Effector CD4-positive, alpha-beta T cell (primary cell): ENCODE measurements at regions not wholly inside any gene's neighbourhood (a gene's known extent, or its start where the extent isn't known, plus 50 kb on each side); places are given as distances from the start of the nearest gene placed in this dataset.

Source experiments
- DNase-seq: peaks from one replicate; pipeline ENCODE4 v3.0.0-alpha.2; 2020

- DNase-seq, result no peak
Measured at GRCh38 chr1:4090976-4091660, 191.0 kb upstream of the C1orf174 start.

- no peak for DNase-seq
Measured at GRCh38 chr1:4091996-4092395, 191.9 kb upstream of the C1orf174 start.

- DNase-seq, result no peak
Measured at GRCh38 chr1:4093856-4094565, 193.9 kb upstream of the C1orf174 start.

- no peak for DNase-seq
Measured at GRCh38 chr1:4095433-4095971, 195.4 kb upstream of the C1orf174 start.

GRCh38 chr1:4101459-4102161 is 201.5 kb upstream of the C1orf174 start:
- no peak for DNase-seq

- DNase-seq, result no peak
Measured at GRCh38 chr1:4105300-4105880, 205.3 kb upstream of the C1orf174 start.

GRCh38 chr1:4106731-4107130 is 206.7 kb upstream of the C1orf174 start:
- no peak for DNase-seq

- DNase-seq, result no peak
Measured at GRCh38 chr1:4107291-4107690, 207.2 kb upstream of the C1orf174 start.

GRCh38 chr1:4108331-4108730 is 208.3 kb upstream of the C1orf174 start:
- DNase-seq, result no peak

GRCh38 chr1:4108758-4109627 is 208.9 kb upstream of the C1orf174 start:
- no peak for DNase-seq

GRCh38 chr1:4109628-4109940 is 209.5 kb upstream of the C1orf174 start:
- DNase-seq, result no peak

GRCh38 chr1:4110888-4111287 is 210.8 kb upstream of the C1orf174 start:
- DNase-seq, result no peak

GRCh38 chr1:4113897-4114296 is 213.8 kb upstream of the C1orf174 start:
- DNase-seq, result no peak

GRCh38 chr1:4115191-4115900 is 215.3 kb upstream of the C1orf174 start:
- no peak for DNase-seq

- no peak for DNase-seq
Measured at GRCh38 chr1:4117196-4117595, 217.1 kb upstream of the C1orf174 start.

- no peak for DNase-seq
Measured at GRCh38 chr1:4118746-4119515, 218.9 kb upstream of the C1orf174 start.

- no peak for DNase-seq
Measured at GRCh38 chr1:4119516-4120220, 219.6 kb upstream of the C1orf174 start.

- DNase-seq, result no peak
Measured at GRCh38 chr1:4120557-4121292, 220.7 kb upstream of the C1orf174 start.

- no peak for DNase-seq
Measured at GRCh38 chr1:4121293-4121684, 221.2 kb upstream of the C1orf174 start.
